NCI-H128 (cell line): ENCODE measurements at regions not wholly inside any gene's neighbourhood (a gene's known extent, or its start where the extent isn't known, plus 50 kb on each side); places are given as distances from the start of the nearest gene placed in this dataset.

Experiments used
- DNase-seq: peaks from one replicate; lab custom pipeline; 2025; ENCODE audit not compliant: unreplicated experiment; lab: John Stamatoyannopoulos, UW

GRCh38 chr2:21676041-21676440, 552.3 kb downstream of the TDRD15 start:
- DNase-seq = no peak

- no peak for DNase-seq
These were observed 552.9 kb downstream of the TDRD15 start for GRCh38 chr2:21676676-21677075.

GRCh38 chr2:21683838-21684237, 560.1 kb downstream of the TDRD15 start:
- DNase-seq = no peak

GRCh38 chr2:21687589-21687988, 563.8 kb downstream of the TDRD15 start:
- no peak for DNase-seq

GRCh38 chr2:21690005-21690404, 566.2 kb downstream of the TDRD15 start:
- no peak for DNase-seq

- DNase-seq = no peak
These were observed 569.3 kb downstream of the TDRD15 start for GRCh38 chr2:21693081-21693480.

- DNase-seq = no peak
These were observed 570.5 kb downstream of the TDRD15 start for GRCh38 chr2:21694079-21694878.

- no peak for DNase-seq
These were observed 573.1 kb downstream of the TDRD15 start for GRCh38 chr2:21696900-21697299.

GRCh38 chr2:21700644-21701043, 576.9 kb downstream of the TDRD15 start:
- no peak for DNase-seq

GRCh38 chr2:21710031-21710430, 586.3 kb downstream of the TDRD15 start:
- no peak for DNase-seq

GRCh38 chr2:21710496-21710895, 586.7 kb downstream of the TDRD15 start:
- DNase-seq = no peak

- DNase-seq = no peak
These were observed 592.1 kb downstream of the TDRD15 start for GRCh38 chr2:21715887-21716286.

GRCh38 chr2:21727101-21727500, 603.3 kb downstream of the TDRD15 start:
- DNase-seq = peak; percentile 56

- no peak for DNase-seq
These were observed 604.4 kb downstream of the TDRD15 start for GRCh38 chr2:21728133-21728532.

GRCh38 chr2:21730141-21730540, 606.4 kb downstream of the TDRD15 start:
- DNase-seq = no peak

- DNase-seq = no peak
These were observed 616.7 kb downstream of the TDRD15 start for GRCh38 chr2:21740484-21740883.

- DNase-seq = no peak
These were observed 622.7 kb downstream of the TDRD15 start for GRCh38 chr2:21746499-21746898.

- no peak for DNase-seq
These were observed 624.7 kb downstream of the TDRD15 start for GRCh38 chr2:21748501-21748900.

- no peak for DNase-seq
These were observed 630.5 kb downstream of the TDRD15 start for GRCh38 chr2:21754164-21754788.

GRCh38 chr2:21757805-21758430, 634.1 kb downstream of the TDRD15 start:
- DNase-seq = no peak

- DNase-seq = no peak
These were observed 636.1 kb downstream of the TDRD15 start for GRCh38 chr2:21759819-21760218.

- no peak for DNase-seq
These were observed 637.6 kb downstream of the TDRD15 start for GRCh38 chr2:21761361-21761760.
